Lung (tissue), 11 donors: ENCODE measurements at regions not wholly inside any gene's neighbourhood (a gene's known extent, or its start where the extent isn't known, plus 50 kb on each side); places are given as distances from the start of the nearest gene placed in this dataset.

ENCODE experiments used
- ATAC-seq: fragments of 200-7000 bp; cut with Tn5 transposase; one replicate; pipeline ENCODE4 v1.9.1; 2020; ENCODE audit warnings: moderate number of reproducible peaks; ENCODE audit not compliant: insufficient read depth, low FRiP score
- DNase-seq, 3 donors: peaks; one replicate each; pipeline ENCODE4 v3.0.0-alpha.2; 2013 to 2017
- H3K27ac ChIP-seq, 2 donors: one replicate each; pipeline ENCODE4 v1.5.1; 2013; ENCODE audit warnings: mild to moderate bottlenecking in 2 of 2, moderate library complexity in 2 of 2, control low read depth in 1 of 2, inconsistent platforms in 1 of 2, low read depth in 1 of 2, low read length in 1 of 2
- H3K27me3 ChIP-seq, 3 donors: one replicate each; pipeline ENCODE4 v1.5.1; 2013; ENCODE audit warnings: low read length in 2 of 3; ENCODE audit not compliant: control insufficient read depth in 3 of 3, insufficient read depth in 3 of 3
- H3K36me3 ChIP-seq, 4 donors: one replicate each; pipeline ENCODE4 v1.5.1; 2013; ENCODE audit warnings: low read length in 4 of 4, mild to moderate bottlenecking in 1 of 4, moderate library complexity in 1 of 4; ENCODE audit not compliant: control insufficient read depth in 4 of 4, insufficient read depth in 4 of 4
- H3K4me1 ChIP-seq, 5 donors: one replicate each; pipeline ENCODE4 v1.5.1; 2013; ENCODE audit warnings: low read length in 5 of 5, mild to moderate bottlenecking in 2 of 5, moderate library complexity in 1 of 5; ENCODE audit not compliant: control insufficient read depth in 5 of 5, insufficient read depth in 5 of 5
- H3K4me3 ChIP-seq: one replicate; pipeline ENCODE4 v1.5.1; 2013; ENCODE audit warnings: mild to moderate bottlenecking, control low read depth, moderate library complexity
- H3K9ac ChIP-seq, 2 donors: one replicate each; pipeline ENCODE4 v1.5.1; 2013; ENCODE audit warnings: low read length in 2 of 2, control low read depth in 1 of 2; ENCODE audit not compliant: insufficient read depth in 1 of 2
- H3K9me3 ChIP-seq, 4 donors: one replicate each; pipeline ENCODE4 v1.5.1; 2013; ENCODE audit warnings: low read length in 3 of 4, mild to moderate bottlenecking in 1 of 4, moderate library complexity in 1 of 4; ENCODE audit not compliant: control insufficient read depth in 4 of 4, insufficient read depth in 3 of 4
- WGBS, 2 donors: extraction: QIAGEN DNeasy Blood & Tissue Kit; methylation state at CpG; one replicate each; pipeline ENCODE4 v1.1.7; 2013; 5-methylcytosine and 5-hydroxymethylcytosine counted together
- TF ChIP-seq, protein P1 (sequence below): IDR thresholded peaks from 2 replicates; pipeline ENCODE4 v1.5.1; 2012; ENCODE audit warnings: mild to moderate bottlenecking; ENCODE audit errors: control extremely low read depth, extremely low read depth
- donor health status: control.
- donor health status: control.
- donor health status: Bipolar disorder and iron deficiency.
- donor health status: healthy.
- donor health status: DM: yes; HTN: yes; CAD: no.

DNA sequence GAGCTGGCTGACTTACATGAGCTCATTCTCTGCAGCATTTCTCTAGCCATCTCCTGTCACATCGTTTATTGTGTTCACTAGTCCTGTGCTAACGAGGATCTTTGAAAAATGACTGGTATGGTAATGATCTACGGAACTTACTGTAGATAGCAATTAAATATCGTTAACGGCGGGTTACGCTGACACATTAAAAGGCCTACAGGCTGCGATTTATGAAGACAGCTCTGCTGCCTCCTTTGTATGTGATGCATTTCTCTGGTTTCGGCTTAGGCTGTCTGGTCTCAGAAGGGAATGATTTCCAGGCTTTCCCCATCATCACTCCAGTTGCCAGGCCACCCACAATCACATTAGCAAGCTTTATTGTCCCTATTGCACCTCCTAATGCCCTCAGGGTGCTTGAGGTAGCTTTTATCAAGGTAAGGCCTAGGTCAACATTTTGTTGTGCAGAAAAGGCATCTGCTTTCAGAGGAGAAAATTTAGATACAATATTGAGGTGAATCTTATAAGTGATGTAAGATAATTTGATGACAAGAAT, 284.4 kb downstream of the SOX11 start:
- TF ChIP-seq, protein P1, sequence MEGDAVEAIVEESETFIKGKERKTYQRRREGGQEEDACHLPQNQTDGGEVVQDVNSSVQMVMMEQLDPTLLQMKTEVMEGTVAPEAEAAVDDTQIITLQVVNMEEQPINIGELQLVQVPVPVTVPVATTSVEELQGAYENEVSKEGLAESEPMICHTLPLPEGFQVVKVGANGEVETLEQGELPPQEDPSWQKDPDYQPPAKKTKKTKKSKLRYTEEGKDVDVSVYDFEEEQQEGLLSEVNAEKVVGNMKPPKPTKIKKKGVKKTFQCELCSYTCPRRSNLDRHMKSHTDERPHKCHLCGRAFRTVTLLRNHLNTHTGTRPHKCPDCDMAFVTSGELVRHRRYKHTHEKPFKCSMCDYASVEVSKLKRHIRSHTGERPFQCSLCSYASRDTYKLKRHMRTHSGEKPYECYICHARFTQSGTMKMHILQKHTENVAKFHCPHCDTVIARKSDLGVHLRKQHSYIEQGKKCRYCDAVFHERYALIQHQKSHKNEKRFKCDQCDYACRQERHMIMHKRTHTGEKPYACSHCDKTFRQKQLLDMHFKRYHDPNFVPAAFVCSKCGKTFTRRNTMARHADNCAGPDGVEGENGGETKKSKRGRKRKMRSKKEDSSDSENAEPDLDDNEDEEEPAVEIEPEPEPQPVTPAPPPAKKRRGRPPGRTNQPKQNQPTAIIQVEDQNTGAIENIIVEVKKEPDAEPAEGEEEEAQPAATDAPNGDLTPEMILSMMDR, result no peak
- Histone ChIP-seq H3K9me3 (peaks cover 0 to 3% (median 0%) of the 10 kb centered on the region in 4 donors), H3K27me3 (peaks cover 0 to 2% (median 0%) of the 10 kb centered on the region in 3 donors), H3K9ac (no peak overlapping the region), H3K4me1 (peaks cover 0 to 19% (median 5%) of the 10 kb centered on the region in 5 donors), H3K27ac (no peak overlapping the region), H3K4me3 (no peak overlapping the region), H3K36me3 (no peaks in the 10 kb centered on the region)
- DNase-seq, result no peak
- no peak for ATAC-seq
- WGBS, 2 donors, result 89 to 96% methylated on average over 9 of the region's 9 CpGs

DNA sequence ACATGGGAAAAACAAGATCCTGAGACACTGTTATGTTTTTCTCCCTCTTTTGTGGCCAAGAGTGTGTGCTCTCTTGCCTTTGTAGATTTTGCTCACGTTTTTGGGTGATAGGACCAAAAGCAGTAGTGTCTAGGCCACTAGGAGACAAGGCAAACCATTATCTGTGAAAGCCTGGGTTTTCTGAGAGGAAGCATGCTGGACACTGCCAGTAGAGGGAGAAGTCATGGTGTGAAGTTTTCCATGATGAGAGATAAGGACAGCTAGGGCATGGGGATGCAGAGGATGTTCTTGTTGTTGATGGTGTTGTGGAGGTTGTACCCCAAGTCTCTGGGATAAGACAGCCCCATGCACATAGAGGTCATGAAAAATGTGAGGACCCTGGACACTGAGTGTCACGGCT, 285.3 kb downstream of the SOX11 start:
- H3K36me3 ChIP-seq, result no peaks in the 10 kb centered on the region
- peaks cover 0 to 3% (median 0%) of the 10 kb centered on the region in 4 donors for H3K9me3 ChIP-seq
- TF ChIP-seq, protein P1, result no peak
- H3K27me3 ChIP-seq, result peaks cover 0 to 2% (median 0%) of the 10 kb centered on the region in 3 donors
- ATAC-seq (no peak), DNase-seq (no peak)
- WGBS, 2 donors, result 71 to 73% methylated on average over 2 of the region's 2 CpGs
- no peak overlapping the region for H3K9ac ChIP-seq
- H3K27ac ChIP-seq, result no peak overlapping the region
- H3K4me3 ChIP-seq, result no peak overlapping the region
- peaks cover 0 to 22% (median 5%) of the 10 kb centered on the region in 5 donors for H3K4me1 ChIP-seq

DNA sequence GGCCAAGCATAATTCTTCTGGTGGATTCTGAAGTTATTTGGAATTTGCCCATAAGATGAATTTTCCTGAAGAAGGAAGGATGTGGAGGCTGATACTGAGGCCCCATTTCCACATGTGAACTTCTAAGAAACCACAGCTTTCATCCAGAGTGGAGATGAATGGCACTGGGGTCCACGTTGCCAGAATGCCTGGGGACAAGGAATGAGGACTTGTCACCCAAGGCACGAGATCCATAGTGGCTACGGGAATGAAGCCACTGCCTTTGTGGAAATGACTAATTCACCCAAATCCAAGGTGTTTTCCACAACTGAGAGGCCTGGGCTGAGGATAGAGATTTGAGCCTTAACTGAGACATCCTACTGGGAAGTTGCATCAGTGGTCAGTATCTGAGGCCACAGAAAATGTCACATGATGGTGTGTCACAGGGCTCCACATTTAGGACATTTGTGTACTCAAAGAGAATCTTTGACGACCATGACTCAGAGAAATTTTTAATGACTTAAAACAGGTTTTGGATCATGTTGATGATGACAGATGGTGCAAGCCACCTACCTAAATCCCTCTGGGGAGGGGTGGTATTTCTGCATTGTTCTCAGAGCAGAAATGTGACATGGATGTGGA, 286.1 kb downstream of the SOX11 start:
- ATAC-seq (no peak), DNase-seq (no peak)
- H3K9me3 ChIP-seq, result peaks cover 0 to 3% (median 0%) of the 10 kb centered on the region in 4 donors
- WGBS, 2 donors, result 87 to 89% methylated on average over 4 of the region's 4 CpGs
- H3K9ac ChIP-seq, result no peak overlapping the region
- no peaks in the 10 kb centered on the region for H3K36me3 ChIP-seq
- no peak overlapping the region for H3K4me3 ChIP-seq
- H3K27ac ChIP-seq, result no peak overlapping the region
- TF ChIP-seq, protein P1, result no peak
- H3K4me1 ChIP-seq, result peaks cover 0 to 22% (median 5%) of the 10 kb centered on the region in 5 donors
- peaks cover 0 to 2% (median 0%) of the 10 kb centered on the region in 3 donors for H3K27me3 ChIP-seq
